CD14-positive monocyte (primary cell): ENCODE measurements at regions not wholly inside any gene's neighbourhood (a gene's known extent, or its start where the extent isn't known, plus 50 kb on each side); places are given as distances from the start of the nearest gene placed in this dataset.

Experiments
- DNase-seq, 3 donors: peaks; one replicate each; pipeline ENCODE4 v3.0.0-alpha.2; 2011 to 2022
- H2AFZ ChIP-seq: 2 replicates; pipeline ENCODE4 v1.6.0; 2012; ENCODE audit warnings: mild to moderate bottlenecking, low read depth, low read length, inconsistent platforms; ENCODE audit not compliant: insufficient read depth, poor library complexity, severe bottlenecking
- H3K27ac ChIP-seq, 2 donors: 1 replicate in 1 of 2; 2 replicates in 1 of 2; pipeline ENCODE4 v1.5.1; 2012 to 2013; ENCODE audit warnings: low read length in 2 of 2, control low read depth in 1 of 2, inconsistent platforms in 1 of 2, low read depth in 1 of 2, mild to moderate bottlenecking in 1 of 2
- H3K27me3 ChIP-seq, 2 donors: one replicate each; pipeline versions ENCODE4 v1.6.0 to v1.6.1; 2011 to 2013; ENCODE audit warnings: low read length in 2 of 2; ENCODE audit not compliant: control insufficient read depth in 2 of 2, insufficient read depth in 2 of 2
- H3K36me3 ChIP-seq, 2 donors: replicated peaks in 1 of 2; 1 replicate in 1 of 2; 2 replicates in 1 of 2; pipeline versions ENCODE4 v1.5.1 to v1.6.1; 2012 to 2013; ENCODE audit warnings: low read length in 2 of 2, control low read depth in 1 of 2, inconsistent platforms in 1 of 2, mild to moderate bottlenecking in 1 of 2; ENCODE audit not compliant: insufficient read depth in 2 of 2, control insufficient read depth in 1 of 2
- H3K4me1 ChIP-seq, 2 donors: 1 replicate in 1 of 2; 2 replicates in 1 of 2; pipeline versions ENCODE4 v1.5.1 to v1.6.1; 2012 to 2013; ENCODE audit warnings: low read length in 2 of 2, control low read depth in 1 of 2, inconsistent platforms in 1 of 2, mild to moderate bottlenecking in 1 of 2, moderate library complexity in 1 of 2; ENCODE audit not compliant: insufficient read depth in 2 of 2, control insufficient read depth in 1 of 2
- H3K4me2 ChIP-seq: replicated peaks from 2 replicates; pipeline ENCODE3; 2012; ENCODE audit warnings: low read length, moderate library complexity, mild to moderate bottlenecking; ENCODE audit not compliant: poor library complexity, severe bottlenecking; ENCODE audit errors: extremely low read depth
- H3K4me3 ChIP-seq, 3 experiments: fragments of 200-600 bp in 1 of 3; sonication (generic) in 1 of 3; replicated peaks in 1 of 3; 1 replicate in 2 of 3; 2 replicates in 1 of 3; pipeline ENCODE4 v1.5.1; 2011 to 2013; ENCODE audit warnings: low read length in 3 of 3, mild to moderate bottlenecking in 3 of 3, control low read depth in 2 of 3, low read depth in 2 of 3, inconsistent platforms in 1 of 3, moderate library complexity in 1 of 3
- H3K79me2 ChIP-seq: 2 replicates; pipeline ENCODE4 v1.6.0; 2012; ENCODE audit warnings: mild to moderate bottlenecking, control low read depth, inconsistent platforms, low read length, moderate library complexity; ENCODE audit not compliant: insufficient read depth
- H3K9ac ChIP-seq: 2 replicates; pipeline ENCODE4 v1.6.0; 2017; ENCODE audit warnings: low read length, mild to moderate bottlenecking; ENCODE audit not compliant: insufficient read depth, poor library complexity, severe bottlenecking
- H3K9me3 ChIP-seq, 2 donors: replicated peaks in 1 of 2; 1 replicate in 1 of 2; 2 replicates in 1 of 2; pipeline versions ENCODE4 v1.5.1 to v1.6.1; 2012 to 2013; ENCODE audit warnings: low read length in 2 of 2, control low read depth in 1 of 2; ENCODE audit not compliant: control insufficient read depth in 1 of 2, insufficient read depth in 1 of 2
- H4K20me1 ChIP-seq: 2 replicates; pipeline ENCODE4 v1.6.0; 2012; ENCODE audit warnings: mild to moderate bottlenecking, low read length, control low read depth, moderate library complexity; ENCODE audit not compliant: insufficient read depth
- H3K27ac Mint-ChIP-seq, 7 donors: one replicate each; pipeline ENCODE4 v1.8.0; 2020; ENCODE audit warnings: mild to moderate bottlenecking in 7 of 7, mixed read lengths in 7 of 7, moderate library complexity in 6 of 7, inconsistent platforms in 2 of 7
- H3K27me3 Mint-ChIP-seq, 3 donors: one replicate each; pipeline ENCODE4 v1.8.0; 2021 to 2022; ENCODE audit warnings: low read depth in 3 of 3, mild to moderate bottlenecking in 3 of 3, mixed read lengths in 3 of 3, moderate library complexity in 3 of 3, inconsistent platforms in 1 of 3
- H3K36me3 Mint-ChIP-seq, 2 donors: one replicate each; pipeline ENCODE4 v1.8.0; 2020; ENCODE audit warnings: mixed read lengths in 2 of 2, inconsistent platforms in 1 of 2, mild to moderate bottlenecking in 1 of 2
- H3K4me1 Mint-ChIP-seq: one replicate; pipeline ENCODE4 v1.8.0; 2020; ENCODE audit warnings: mild to moderate bottlenecking, mixed read lengths
- H3K4me3 Mint-ChIP-seq, 2 donors: one replicate each; pipeline ENCODE4 v1.8.0; 2020; ENCODE audit warnings: mild to moderate bottlenecking in 2 of 2, mixed read lengths in 2 of 2, moderate library complexity in 1 of 2
- H3K9me3 Mint-ChIP-seq, 7 donors: one replicate each; pipeline ENCODE4 v1.8.0; 2020 to 2022; ENCODE audit warnings: mixed read lengths in 7 of 7, mild to moderate bottlenecking in 6 of 7, moderate library complexity in 6 of 7, inconsistent platforms in 2 of 7
- WGBS: methylation state at CpG from one replicate; pipeline ENCODE4 v1.1.5; 2013; ENCODE audit warnings: missing lambda C conversion rate; ENCODE audit not compliant: insufficient coverage; 5-methylcytosine and 5-hydroxymethylcytosine counted together
- intact Hi-C, 2 donors: fragments of 100-400 bp; cut with micrococcal nuclease; formaldehyde crosslinking; loops; one replicate each; pipeline versions ENCODE4 v1.15.0 to v1.15.1; 2023
- TF ChIP-seq, protein P1 (sequence below): fragments of 200-600 bp; IDR thresholded peaks from one replicate; pipeline ENCODE4 v1.8.0; 2022; ENCODE audit warnings: antibody characterized with exemption, mild to moderate bottlenecking

DNA sequence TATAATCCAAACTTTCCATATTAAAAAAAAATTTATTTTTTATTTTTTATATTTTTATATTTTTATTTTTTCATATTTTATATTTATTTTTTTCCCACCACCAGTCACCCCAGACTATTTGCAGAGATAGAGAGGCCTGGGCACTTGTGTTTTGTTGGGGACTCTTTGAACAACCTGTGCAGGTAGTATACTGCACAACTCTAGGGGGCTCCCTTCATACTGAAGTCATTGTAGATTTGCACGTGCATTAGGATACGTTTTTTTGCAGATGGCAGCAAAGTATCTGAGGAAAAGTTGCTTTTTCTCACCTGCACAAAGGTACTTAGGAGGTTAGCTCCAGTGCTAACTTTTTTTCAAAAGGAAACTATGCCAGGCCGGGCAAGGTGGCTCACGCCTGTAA is 73.9 kb upstream of the TANC1 start:
- no peak overlapping the region for H3K4me3 Mint-ChIP-seq

DNA sequence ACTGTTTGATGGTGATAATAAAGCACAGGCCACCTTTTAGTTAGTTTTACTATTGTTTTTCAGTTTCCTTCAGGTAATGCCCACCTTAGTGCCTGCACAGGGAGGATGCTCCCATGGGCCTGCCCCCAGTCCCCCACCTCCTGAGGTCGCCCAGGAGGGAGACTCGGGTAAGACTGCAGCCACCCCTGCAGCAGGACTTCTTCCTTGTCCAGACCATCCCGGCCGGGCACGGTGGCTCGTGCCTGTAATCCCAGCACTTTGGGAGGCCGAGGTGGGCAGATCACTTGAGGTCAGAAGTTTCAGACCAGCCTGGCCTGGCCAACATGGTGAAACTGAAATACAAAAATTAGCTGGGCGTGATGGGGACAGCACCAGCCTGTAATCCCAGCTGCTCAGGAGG is 68.1 kb upstream of the TANC1 start:
- H3K27ac ChIP-seq: no peak overlapping the region
- H3K27ac Mint-ChIP-seq: no peak overlapping the region
- peaks cover 0 to 1% (median 0%) of the 10 kb centered on the region in 3 donors for H3K27me3 Mint-ChIP-seq
- no peak for DNase-seq
- no peaks in the 10 kb centered on the region for H3K27me3 ChIP-seq
- no peak overlapping the region for H3K4me3 Mint-ChIP-seq
- intact Hi-C loops: loop anchor here (2.0 to 5.0 kb wide), 2 partner anchors 216 to 217 kb away; no protein-coding TSS in a partner anchor
- TF ChIP-seq, protein P1, sequence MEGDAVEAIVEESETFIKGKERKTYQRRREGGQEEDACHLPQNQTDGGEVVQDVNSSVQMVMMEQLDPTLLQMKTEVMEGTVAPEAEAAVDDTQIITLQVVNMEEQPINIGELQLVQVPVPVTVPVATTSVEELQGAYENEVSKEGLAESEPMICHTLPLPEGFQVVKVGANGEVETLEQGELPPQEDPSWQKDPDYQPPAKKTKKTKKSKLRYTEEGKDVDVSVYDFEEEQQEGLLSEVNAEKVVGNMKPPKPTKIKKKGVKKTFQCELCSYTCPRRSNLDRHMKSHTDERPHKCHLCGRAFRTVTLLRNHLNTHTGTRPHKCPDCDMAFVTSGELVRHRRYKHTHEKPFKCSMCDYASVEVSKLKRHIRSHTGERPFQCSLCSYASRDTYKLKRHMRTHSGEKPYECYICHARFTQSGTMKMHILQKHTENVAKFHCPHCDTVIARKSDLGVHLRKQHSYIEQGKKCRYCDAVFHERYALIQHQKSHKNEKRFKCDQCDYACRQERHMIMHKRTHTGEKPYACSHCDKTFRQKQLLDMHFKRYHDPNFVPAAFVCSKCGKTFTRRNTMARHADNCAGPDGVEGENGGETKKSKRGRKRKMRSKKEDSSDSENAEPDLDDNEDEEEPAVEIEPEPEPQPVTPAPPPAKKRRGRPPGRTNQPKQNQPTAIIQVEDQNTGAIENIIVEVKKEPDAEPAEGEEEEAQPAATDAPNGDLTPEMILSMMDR: no peak
- no peaks in the 10 kb centered on the region for H3K9me3 Mint-ChIP-seq
- H3K4me2 ChIP-seq: no peak overlapping the region
- H3K4me1 ChIP-seq: no peaks in the 10 kb centered on the region
- no peaks in the 10 kb centered on the region for H3K9me3 ChIP-seq
- no peaks in the 10 kb centered on the region for H3K36me3 ChIP-seq
- H2AFZ ChIP-seq: no peak overlapping the region
- no peaks in the 10 kb centered on the region for H3K79me2 ChIP-seq
- H3K4me3 ChIP-seq: no peak overlapping the region
- no peaks in the 10 kb centered on the region for H3K4me1 Mint-ChIP-seq
- no peak overlapping the region for H3K9ac ChIP-seq
- H3K36me3 Mint-ChIP-seq: no peaks in the 10 kb centered on the region
- WGBS: 93% methylated on average over 8 of the region's 8 CpGs
- no peaks in the 10 kb centered on the region for H4K20me1 ChIP-seq

More for the DNA sequence above, 73.9 kb upstream of the TANC1 start:
- no peak for DNase-seq
- no peak overlapping the region for H3K27ac Mint-ChIP-seq
- Histone ChIP-seq H3K79me2 (no peaks in the 10 kb centered on the region), H3K27me3 (no peaks in the 10 kb centered on the region), H3K9me3 (no peaks in the 10 kb centered on the region), H3K4me3 (no peak overlapping the region), H3K4me1 (no peaks in the 10 kb centered on the region), H3K27ac (no peak overlapping the region), H2AFZ (no peak overlapping the region), H3K36me3 (no peaks in the 10 kb centered on the region), H3K9ac (no peak overlapping the region), H3K4me2 (no peak overlapping the region), H4K20me1 (no peaks in the 10 kb centered on the region)
- peaks cover 0 to 4% (median 4%) of the 10 kb centered on the region in 3 donors for H3K27me3 Mint-ChIP-seq
- no peaks in the 10 kb centered on the region for H3K36me3 Mint-ChIP-seq
- H3K9me3 Mint-ChIP-seq: no peaks in the 10 kb centered on the region
- WGBS: 94% methylated on average over 3 of the region's 4 CpGs
- intact Hi-C loops: no loop called here
- H3K4me1 Mint-ChIP-seq: no peaks in the 10 kb centered on the region
- TF ChIP-seq, protein P1: no peak
